T47D (cell line): ENCODE measurements at regions not wholly inside any gene's neighbourhood (a gene's known extent, or its start where the extent isn't known, plus 50 kb on each side); places are given as distances from the start of the nearest gene placed in this dataset.

ENCODE experiments used
- DNase-seq, 2 experiments: peaks; one replicate each; pipeline versions ENCODE4 v3.0.0 to v3.0.0-alpha.2; 2011 to 2012; ENCODE audit warnings: low read depth in 1 of 2, low spot score in 1 of 2
- JUND ChIP-seq: IDR thresholded peaks from 2 replicates; pipeline ENCODE4 v1.6.1; 2012; ENCODE audit warnings: low read depth
- in situ Hi-C: cut with HindIII; loops from 2 replicates; pipeline ENCODE4 v1.10.0; 2016; ENCODE audit warnings: low sequenced_read_pairs, low pct_unique_long_range_greater_than_20kb

- no peak for DNase-seq
- in situ Hi-C loops = no loop called here
- no peak for TF ChIP-seq JUND
These were observed 104.6 kb downstream of the DLL1 start for GRCh38 chr6:170186006-170186935.

GRCh38 chr6:170185175-170185978 is 105.5 kb downstream of the DLL1 start:
- TF ChIP-seq JUND = no peak
- in situ Hi-C loops = no loop called here

GRCh38 chr6:170184316-170184715 is 106.6 kb downstream of the DLL1 start:
- no peak for DNase-seq
- no peak for TF ChIP-seq JUND
- in situ Hi-C loops = no loop called here

More at GRCh38 chr6:170185175-170185978, 105.5 kb downstream of the DLL1 start:
- no peak for DNase-seq

GRCh38 chr6:170183521-170183920 is 107.4 kb downstream of the DLL1 start:
- no peak for DNase-seq
- no peak for TF ChIP-seq JUND
- in situ Hi-C loops = no loop called here

GRCh38 chr6:170182781-170183120 is 108.1 kb downstream of the DLL1 start:
- no peak for TF ChIP-seq JUND
- in situ Hi-C loops = no loop called here
- no peak for DNase-seq

GRCh38 chr6:170182093-170182780 is 108.6 kb downstream of the DLL1 start:
- in situ Hi-C loops = no loop called here
- no peak for DNase-seq
- no peak for TF ChIP-seq JUND

- in situ Hi-C loops = no loop called here
- no peak for TF ChIP-seq JUND
These were observed 109.6 kb downstream of the DLL1 start for GRCh38 chr6:170181338-170181690.

GRCh38 chr6:170180671-170181337 is 110.1 kb downstream of the DLL1 start:
- no peak for DNase-seq
- in situ Hi-C loops = no loop called here
- no peak for TF ChIP-seq JUND

More at GRCh38 chr6:170181338-170181690, 109.6 kb downstream of the DLL1 start:
- DNase-seq = no peak

GRCh38 chr6:170179616-170180324 is 111.1 kb downstream of the DLL1 start:
- in situ Hi-C loops = no loop called here
- TF ChIP-seq JUND = no peak
- DNase-seq = no peak

GRCh38 chr6:170178561-170179477 is 112.1 kb downstream of the DLL1 start:
- in situ Hi-C loops = no loop called here
- DNase-seq = peak; percentile 33 to 63
- no peak for TF ChIP-seq JUND
